ENCODE measurements at regions not wholly inside any gene's neighbourhood (a gene's known extent, or its start where the extent isn't known, plus 50 kb on each side); places are given as distances from the start of the nearest gene placed in this dataset.

DNA sequence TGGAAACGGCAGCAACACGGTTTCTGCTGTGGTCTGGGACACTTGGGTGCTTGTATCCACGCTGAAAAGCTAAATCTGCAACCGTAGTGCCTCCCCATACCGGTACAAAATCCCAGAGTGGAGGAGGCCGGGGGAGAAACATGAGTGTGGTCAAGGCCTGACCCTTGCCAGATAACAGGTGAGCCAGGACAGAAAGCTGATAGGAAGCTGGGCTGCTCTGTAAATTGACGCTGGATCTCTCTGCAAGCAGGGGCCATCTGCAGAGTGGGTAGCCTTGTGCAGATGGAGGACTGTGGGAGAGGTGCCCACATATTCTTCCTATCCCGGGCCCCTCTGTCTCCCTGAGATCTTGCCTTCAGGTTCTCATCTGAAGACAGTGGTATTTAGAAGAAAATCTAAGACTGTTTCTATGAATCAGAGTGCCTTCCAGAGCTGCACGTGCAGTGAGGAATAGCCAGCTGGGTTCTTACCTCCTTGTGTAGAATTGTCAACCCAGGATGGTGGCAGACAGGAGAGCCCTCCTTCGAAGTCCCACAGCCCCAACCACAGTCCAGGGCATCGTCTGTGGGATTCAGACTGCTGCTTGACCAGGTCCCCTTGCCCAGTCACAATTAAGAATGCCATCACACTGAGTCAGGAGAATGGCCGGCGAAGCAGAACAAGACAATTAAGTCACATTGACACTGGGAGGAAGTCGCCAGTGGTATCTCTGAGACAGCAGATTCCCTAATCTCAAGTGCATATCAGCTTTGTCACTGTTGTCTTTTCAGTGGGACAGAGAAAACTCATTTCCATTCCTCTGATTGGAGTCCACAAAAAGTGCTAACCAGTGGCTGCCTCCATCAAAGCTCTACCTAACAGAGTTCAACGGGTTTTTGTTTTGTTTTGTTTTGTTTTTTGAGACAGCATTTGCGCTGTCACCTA, 100.0 kb upstream of the RIPOR2 start:
- ATAC-seq (ENCODE audit: low FRiP score) (peak; percentile 44), DNase-seq (ENCODE audit: low spot score) (no peak)
- TF ChIP-seq CTCF (IDR thresholded peaks at IDR 0.05), result no peak

DNA sequence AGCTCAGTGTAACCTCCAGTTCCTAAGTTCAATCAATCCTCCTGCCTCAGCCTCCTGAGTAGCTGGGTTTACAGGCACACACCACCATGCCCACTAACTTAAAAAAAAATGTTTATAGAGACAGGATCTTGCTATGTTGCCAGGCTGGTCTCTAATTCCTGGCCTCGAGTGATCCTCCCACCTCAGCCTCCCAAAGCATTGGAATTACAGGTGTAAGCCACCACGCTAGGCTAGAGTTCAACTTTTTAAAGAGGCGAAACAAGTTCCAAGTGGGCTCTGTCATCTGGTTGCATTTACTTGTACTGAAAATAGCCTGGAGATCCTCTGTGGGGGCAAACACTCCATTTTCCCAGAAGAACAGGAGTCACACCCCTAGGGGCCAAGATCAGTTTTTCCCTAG, 100.7 kb upstream of the RIPOR2 start:
- ATAC-seq (ENCODE audit: low FRiP score) (no peak), DNase-seq (ENCODE audit: low spot score) (no peak)
- no peak for TF ChIP-seq CTCF (IDR thresholded peaks at IDR 0.05)

DNA sequence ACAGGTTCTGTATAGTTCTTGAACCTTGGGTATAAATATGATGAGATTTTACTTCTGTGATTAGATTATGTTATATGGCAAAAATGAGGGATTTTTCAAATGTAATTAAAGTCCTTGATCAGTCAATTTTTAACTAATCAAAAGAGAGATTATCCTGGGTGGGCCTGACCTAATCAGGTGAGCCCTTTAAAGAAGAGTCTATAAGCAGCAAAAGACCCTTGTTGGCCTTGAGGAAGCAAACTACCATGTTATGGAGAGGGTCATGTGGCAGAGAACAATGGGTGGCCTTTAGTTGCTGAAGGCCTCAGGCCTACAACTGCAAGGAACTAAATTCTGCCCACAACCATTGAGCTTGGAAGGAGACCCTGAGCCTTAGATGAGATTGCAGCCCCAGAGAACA, 102.5 kb upstream of the RIPOR2 start:
- DNase-seq (ENCODE audit: low spot score), result no peak
- ATAC-seq (ENCODE audit: low FRiP score), result no peak
- TF ChIP-seq CTCF (IDR thresholded peaks at IDR 0.05), result no peak

DNA sequence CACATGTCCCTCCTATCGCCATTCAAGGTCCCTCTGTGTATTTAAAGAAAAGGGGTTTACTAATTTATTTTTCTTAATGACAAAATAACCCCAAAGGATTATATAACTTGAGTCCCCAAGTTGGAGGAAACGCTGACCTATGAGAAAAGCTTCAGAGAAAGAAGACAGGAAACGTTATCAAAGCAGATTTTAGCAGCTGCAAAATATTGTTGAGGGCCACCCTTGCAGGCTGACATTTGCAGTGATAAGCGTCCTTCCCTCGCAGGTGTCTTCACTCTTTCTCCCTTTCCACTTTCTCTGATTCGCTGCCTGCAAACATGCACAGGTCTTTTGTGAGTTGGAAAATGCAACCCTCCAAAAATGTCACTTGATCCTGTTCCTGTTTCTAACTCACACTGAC, 103.2 kb upstream of the RIPOR2 start:
- DNase-seq (ENCODE audit: low spot score) (no peak), ATAC-seq (ENCODE audit: low FRiP score) (no peak)

DNA sequence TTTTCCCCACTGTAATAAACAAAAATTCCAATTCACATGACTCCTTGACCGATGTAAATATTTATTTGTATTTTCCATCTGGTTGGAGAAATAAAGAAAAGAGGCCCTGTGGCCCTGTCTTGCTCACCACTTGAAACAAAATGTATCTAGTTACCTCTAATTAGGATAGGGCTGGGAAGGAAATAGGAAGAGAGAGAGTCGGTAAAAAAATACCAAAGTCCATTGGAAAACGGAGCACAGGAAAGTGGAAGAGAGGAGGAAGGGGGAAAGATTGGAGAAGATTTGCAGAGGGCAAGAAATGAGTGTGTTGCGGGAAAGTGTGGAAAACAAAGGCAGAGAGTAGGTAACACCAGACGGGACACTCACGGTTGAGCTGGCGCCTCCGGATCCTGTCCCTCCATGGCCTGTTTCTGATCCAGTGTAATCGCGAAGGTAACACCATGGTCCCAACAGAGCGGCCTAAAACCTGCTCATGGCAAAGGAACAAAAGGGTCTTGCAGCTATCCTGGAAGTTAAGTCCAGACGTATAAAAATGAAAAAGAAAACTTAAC, 105.8 kb upstream of the RIPOR2 start:
- TF ChIP-seq CTCF (IDR thresholded peaks at IDR 0.05), result no peak
- no peak for DNase-seq (ENCODE audit: low spot score)
- ATAC-seq (ENCODE audit: low FRiP score), result no peak

More for the DNA sequence above, 103.2 kb upstream of the RIPOR2 start:
- TF ChIP-seq CTCF (IDR thresholded peaks at IDR 0.05), result no peak

DNA sequence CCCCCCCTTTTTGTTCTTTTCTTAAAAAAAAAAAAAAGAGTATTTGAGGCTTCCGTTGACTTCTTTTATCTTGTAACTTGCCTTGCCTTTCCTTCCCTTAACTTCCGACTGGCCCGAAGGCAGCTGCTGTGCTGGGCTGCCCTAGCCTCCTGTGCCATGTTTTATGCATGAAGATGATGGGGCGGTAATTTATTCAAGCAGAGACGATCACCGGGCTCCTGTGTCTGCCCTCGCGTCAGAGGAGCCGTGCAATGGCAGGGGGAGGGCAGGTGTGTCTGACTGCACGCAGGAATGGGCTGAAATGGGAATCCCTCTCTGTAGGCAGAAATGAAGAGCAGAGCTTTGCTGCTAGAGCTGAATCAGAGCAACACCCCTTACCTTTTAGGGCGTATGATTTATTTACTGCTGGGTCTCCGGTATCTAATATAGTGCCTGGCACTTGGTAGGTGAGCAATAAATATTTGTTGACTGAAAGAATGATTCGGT, 106.3 kb upstream of the RIPOR2 start:
- ATAC-seq (ENCODE audit: low FRiP score) (no peak), DNase-seq (ENCODE audit: low spot score) (no peak)
- TF ChIP-seq CTCF (IDR thresholded peaks at IDR 0.05), result no peak

GRCh38 chr6:25042536-25042935, 106.8 kb upstream of the RIPOR2 start:
- ATAC-seq (ENCODE audit: low FRiP score) (no peak), DNase-seq (ENCODE audit: low spot score) (no peak)
- no peak for TF ChIP-seq CTCF (IDR thresholded peaks at IDR 0.05)

Measured in omental fat pad (tissue), 3 donors.